ENCODE measurements at regions not wholly inside any gene's neighbourhood (a gene's known extent, or its start where the extent isn't known, plus 50 kb on each side); places are given as distances from the start of the nearest gene placed in this dataset.

GRCh38 chr2:6554466-6554865 lies 311.2 kb downstream of the CMPK2 start:
- DNase-seq: peak; percentile 93

GRCh38 chr2:6556755-6557154 lies 309.0 kb downstream of the CMPK2 start:
- DNase-seq: peak; percentile 40

- peak; percentile 19 for DNase-seq
Observed at GRCh38 chr2:6557737-6558136, 308.0 kb downstream of the CMPK2 start.

GRCh38 chr2:6562771-6563170 lies 302.9 kb downstream of the CMPK2 start:
- DNase-seq: no peak

GRCh38 chr2:6564326-6564725 lies 301.4 kb downstream of the CMPK2 start:
- DNase-seq: no peak

- no peak for DNase-seq
Observed at GRCh38 chr2:6574121-6574520, 291.6 kb downstream of the CMPK2 start.

GRCh38 chr2:6576302-6576701 lies 289.4 kb downstream of the CMPK2 start:
- no peak for DNase-seq

GRCh38 chr2:6577960-6578359 lies 287.7 kb downstream of the CMPK2 start:
- DNase-seq: peak; percentile 64

- DNase-seq: peak; percentile 64
Observed at GRCh38 chr2:6578416-6578815, 287.3 kb downstream of the CMPK2 start.

- no peak for DNase-seq
Observed at GRCh38 chr2:6579281-6579680, 286.4 kb downstream of the CMPK2 start.

- DNase-seq: no peak
Observed at GRCh38 chr2:6580982-6581381, 284.7 kb downstream of the CMPK2 start.

- DNase-seq: no peak
Observed at GRCh38 chr2:6589150-6589549, 276.6 kb downstream of the CMPK2 start.

GRCh38 chr2:6590442-6590841 lies 275.3 kb downstream of the CMPK2 start:
- no peak for DNase-seq

- DNase-seq: no peak
Observed at GRCh38 chr2:6602471-6602870, 263.2 kb downstream of the CMPK2 start.

- no peak for DNase-seq
Observed at GRCh38 chr2:6605836-6606505, 259.7 kb downstream of the CMPK2 start.

- no peak for DNase-seq
Observed at GRCh38 chr2:6617794-6618193, 247.9 kb downstream of the CMPK2 start.

GRCh38 chr2:6618201-6618600 lies 247.5 kb downstream of the CMPK2 start:
- no peak for DNase-seq

GRCh38 chr2:6623746-6624145 lies 242.0 kb downstream of the CMPK2 start:
- no peak for DNase-seq

GRCh38 chr2:6626401-6627012 lies 239.2 kb downstream of the CMPK2 start:
- DNase-seq: no peak

GRCh38 chr2:6627316-6627715 lies 238.4 kb downstream of the CMPK2 start:
- no peak for DNase-seq

GRCh38 chr2:6630209-6630608 lies 235.5 kb downstream of the CMPK2 start:
- DNase-seq: no peak

GRCh38 chr2:6635296-6635695 lies 230.4 kb downstream of the CMPK2 start:
- no peak for DNase-seq

GRCh38 chr2:6637330-6637729 lies 228.4 kb downstream of the CMPK2 start:
- DNase-seq: no peak

GRCh38 chr2:6639929-6640620 lies 225.6 kb downstream of the CMPK2 start:
- DNase-seq: no peak

Measured in DMS79 treated with DMSO at 0.1 percent for 48 hours (cell line).